MCF 10A (cell line): ENCODE measurements at regions not wholly inside any gene's neighbourhood (a gene's known extent, or its start where the extent isn't known, plus 50 kb on each side); places are given as distances from the start of the nearest gene placed in this dataset.
"Not testable (repeated sequence)": the region's sequence is repeated elsewhere in the genome, so short reads cannot be mapped to it uniquely, and the experiment has no call there.

Source experiments
- BruUV-seq: library from RNA; stranded (reverse); fragments of 400-500 nt; replicated peaks from 2 replicates; lab custom pipeline; 2021; lab: Mats Ljungman, UMichigan
- CTCF ChIA-PET: fragments of 300-600 bp; sonication (Branson Sonifier 250); formaldehyde crosslinking; extraction: SDS; loops from one replicate; lab custom pipeline; 2021; ENCODE audit warnings: antibody characterized with exemption, inconsistent platforms; lab: Yijun Ruan, JAX
- POLR2A ChIA-PET: fragments of 300-600, 350-650 bp; sonication (Branson Sonifier 250); formaldehyde crosslinking; extraction: SDS; loops from one replicate; lab custom pipeline; 2020; ENCODE audit warnings: antibody characterized with exemption, inconsistent platforms; lab: Yijun Ruan, JAX
- DNase-seq: peaks from one replicate; pipeline ENCODE4 v3.0.0-alpha.2; 2018; ENCODE audit not compliant: unreplicated experiment
- H3K27ac Mint-ChIP-seq: one replicate; pipeline ENCODE4 v1.8.0; 2022; ENCODE audit warnings: mild to moderate bottlenecking, low read depth, mixed read lengths; ENCODE audit not compliant: unreplicated experiment
- H3K27me3 Mint-ChIP-seq: one replicate; pipeline ENCODE4 v1.8.0; 2022; ENCODE audit warnings: mixed read lengths; ENCODE audit not compliant: insufficient read depth, unreplicated experiment
- H3K36me3 Mint-ChIP-seq: one replicate; pipeline ENCODE4 v1.8.0; 2022; ENCODE audit warnings: mild to moderate bottlenecking, moderate library complexity, mixed read lengths; ENCODE audit not compliant: insufficient read depth, unreplicated experiment
- H3K4me1 Mint-ChIP-seq: one replicate; pipeline ENCODE4 v1.8.0; 2022; ENCODE audit warnings: mixed read lengths; ENCODE audit not compliant: insufficient read depth, unreplicated experiment
- H3K4me3 Mint-ChIP-seq: one replicate; pipeline ENCODE4 v1.8.0; 2022; ENCODE audit warnings: mild to moderate bottlenecking, moderate library complexity, mixed read lengths; ENCODE audit not compliant: unreplicated experiment
- H3K9me3 Mint-ChIP-seq: one replicate; pipeline ENCODE4 v1.8.0; 2022; ENCODE audit warnings: mixed read lengths; ENCODE audit not compliant: unreplicated experiment
- intact Hi-C: fragments of 100-400 bp; cut with micrococcal nuclease; formaldehyde crosslinking; loops from 2 replicates; pipeline ENCODE4 v1.14.1; 2022
- TF ChIP-seq, protein P1 (sequence below): fragments of 200-600 bp; IDR thresholded peaks from one replicate; pipeline ENCODE4 v1.8.0; 2022; ENCODE audit warnings: antibody characterized with exemption, mild to moderate bottlenecking; ENCODE audit not compliant: unreplicated experiment

DNA sequence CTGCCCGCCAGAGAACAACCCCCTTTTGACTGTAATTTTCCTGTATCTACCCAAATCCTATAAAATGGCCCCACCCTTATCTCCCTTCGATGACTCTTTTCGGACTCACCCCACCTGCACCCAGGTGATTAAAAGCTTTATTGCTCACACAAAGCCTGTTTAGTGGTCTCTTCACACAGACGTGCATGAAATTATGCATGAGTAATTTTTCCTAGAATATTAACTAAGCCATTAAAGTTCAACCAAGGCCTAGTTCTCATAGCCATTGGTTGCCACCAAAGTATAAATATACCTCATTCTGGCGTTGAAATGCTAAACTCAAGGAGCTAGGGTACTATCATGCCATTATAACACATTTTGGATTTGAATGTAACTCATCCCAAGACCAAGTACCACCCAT lies 243.9 kb downstream of the ZNF608 start:
- POLR2A ChIA-PET: no interaction called here
- no peak overlapping the region for H3K4me3 Mint-ChIP-seq
- no peak for DNase-seq
- intact Hi-C loops: no loop called here
- peaks cover 4% of the 10 kb centered on the region for H3K36me3 Mint-ChIP-seq
- no peaks in the 10 kb centered on the region for H3K4me1 Mint-ChIP-seq
- no peak overlapping the region for H3K27ac Mint-ChIP-seq
- H3K27me3 Mint-ChIP-seq: no peaks in the 10 kb centered on the region
- H3K9me3 Mint-ChIP-seq: no peaks in the 10 kb centered on the region
- CTCF ChIA-PET: no interaction called here
- no TSS peak for BruUV-seq
- TF ChIP-seq, protein P1, sequence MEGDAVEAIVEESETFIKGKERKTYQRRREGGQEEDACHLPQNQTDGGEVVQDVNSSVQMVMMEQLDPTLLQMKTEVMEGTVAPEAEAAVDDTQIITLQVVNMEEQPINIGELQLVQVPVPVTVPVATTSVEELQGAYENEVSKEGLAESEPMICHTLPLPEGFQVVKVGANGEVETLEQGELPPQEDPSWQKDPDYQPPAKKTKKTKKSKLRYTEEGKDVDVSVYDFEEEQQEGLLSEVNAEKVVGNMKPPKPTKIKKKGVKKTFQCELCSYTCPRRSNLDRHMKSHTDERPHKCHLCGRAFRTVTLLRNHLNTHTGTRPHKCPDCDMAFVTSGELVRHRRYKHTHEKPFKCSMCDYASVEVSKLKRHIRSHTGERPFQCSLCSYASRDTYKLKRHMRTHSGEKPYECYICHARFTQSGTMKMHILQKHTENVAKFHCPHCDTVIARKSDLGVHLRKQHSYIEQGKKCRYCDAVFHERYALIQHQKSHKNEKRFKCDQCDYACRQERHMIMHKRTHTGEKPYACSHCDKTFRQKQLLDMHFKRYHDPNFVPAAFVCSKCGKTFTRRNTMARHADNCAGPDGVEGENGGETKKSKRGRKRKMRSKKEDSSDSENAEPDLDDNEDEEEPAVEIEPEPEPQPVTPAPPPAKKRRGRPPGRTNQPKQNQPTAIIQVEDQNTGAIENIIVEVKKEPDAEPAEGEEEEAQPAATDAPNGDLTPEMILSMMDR: no peak

DNA sequence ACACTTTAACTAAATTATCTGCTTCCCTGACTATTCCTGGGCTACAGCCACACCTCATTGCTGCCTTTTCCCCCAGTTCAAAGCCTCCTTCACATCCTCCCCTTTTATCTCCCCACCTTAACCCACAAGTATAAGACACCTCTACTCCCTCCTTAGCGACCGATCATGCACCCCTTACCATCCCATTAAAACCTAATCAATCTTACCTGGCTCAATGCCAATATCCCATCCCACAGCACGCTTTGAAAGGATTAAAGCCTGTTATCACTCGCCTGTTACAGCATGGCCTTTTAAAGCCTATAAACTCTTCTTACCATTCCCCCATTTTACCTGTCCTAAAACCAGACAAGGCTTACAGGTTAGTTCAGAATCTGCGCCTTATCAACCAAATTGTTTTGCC lies 246.6 kb downstream of the ZNF608 start:
- H3K4me1 Mint-ChIP-seq, H3K9me3 Mint-ChIP-seq, H3K27me3 Mint-ChIP-seq, POLR2A ChIA-PET, BruUV-seq, CTCF ChIA-PET, H3K36me3 Mint-ChIP-seq, H3K4me3 Mint-ChIP-seq, H3K27ac Mint-ChIP-seq, intact Hi-C loops, DNase-seq: not testable (repeated sequence)

DNA sequence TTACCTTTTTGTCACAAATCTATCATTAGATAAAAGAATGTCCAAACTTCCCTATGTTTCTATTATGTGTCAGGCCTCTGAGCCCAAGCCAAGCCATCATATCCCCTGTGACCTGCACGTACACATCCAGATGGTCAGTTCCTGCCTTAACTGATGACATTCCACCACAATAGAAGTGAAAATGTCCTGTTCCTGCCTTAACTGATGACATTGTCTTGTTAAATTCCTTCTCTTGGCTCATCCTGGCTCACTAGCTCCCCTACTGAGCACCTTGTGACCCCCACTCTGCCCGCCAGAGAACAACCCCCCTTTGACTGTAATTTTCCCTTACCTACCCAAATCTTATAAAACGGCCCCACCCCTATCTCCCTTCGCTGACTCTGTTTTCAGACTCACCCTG lies 249.5 kb downstream of the ZNF608 start:
- intact Hi-C loops, DNase-seq, H3K36me3 Mint-ChIP-seq, CTCF ChIA-PET, H3K4me1 Mint-ChIP-seq, H3K4me3 Mint-ChIP-seq, H3K9me3 Mint-ChIP-seq, BruUV-seq, H3K27me3 Mint-ChIP-seq, H3K27ac Mint-ChIP-seq: not testable (repeated sequence)
- POLR2A ChIA-PET: interaction anchor here (0.8 kb wide), 1 partner anchor 10 kb away, joined by 3 read pairs; no protein-coding TSS in a partner anchor

DNA sequence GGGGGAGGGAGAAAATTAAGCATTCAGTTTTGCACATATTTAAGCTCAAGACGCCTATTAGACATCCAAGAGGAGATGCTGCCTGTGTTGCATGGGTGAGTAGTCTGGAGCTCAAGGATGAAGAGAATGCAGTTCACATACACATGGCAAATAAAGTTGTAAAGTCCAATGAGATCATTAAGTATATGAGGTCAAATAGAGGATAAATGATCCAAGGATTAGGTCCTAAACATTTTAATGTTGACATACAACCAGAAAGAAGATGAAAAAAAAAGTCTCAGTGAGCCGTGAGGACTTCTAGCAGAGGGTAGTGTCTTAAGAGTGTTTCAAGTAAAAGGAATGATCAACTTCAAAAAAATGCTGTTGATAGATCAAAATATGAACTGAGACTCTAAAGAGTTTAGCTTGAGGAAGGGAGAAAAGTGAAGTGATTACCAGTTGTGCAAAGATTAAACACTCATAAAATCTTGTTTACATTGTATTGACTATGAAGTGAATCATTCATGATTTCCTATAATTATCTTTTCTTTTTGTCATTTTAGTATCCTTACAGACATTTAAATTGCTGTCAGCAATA lies 251.8 kb downstream of the ZNF608 start:
- no peaks in the 10 kb centered on the region for H3K4me1 Mint-ChIP-seq
- no TSS peak for BruUV-seq
- intact Hi-C loops: no loop called here
- H3K9me3 Mint-ChIP-seq: peaks cover 15% of the 10 kb centered on the region
- no peaks in the 10 kb centered on the region for H3K36me3 Mint-ChIP-seq
- ChIA-PET CTCF (interaction anchor here (0.5 to 0.6 kb wide), 3 partner anchors 21 to 1356 kb away, joined by 3 read pairs; no protein-coding TSS in a partner anchor), POLR2A (interaction anchor here (0.5 to 0.8 kb wide), 2 partner anchors 9 to 33 kb away, joined by 3 read pairs; no protein-coding TSS in a partner anchor)
- H3K27me3 Mint-ChIP-seq: no peaks in the 10 kb centered on the region
- no peak for DNase-seq
- H3K27ac Mint-ChIP-seq: no peak overlapping the region
- TF ChIP-seq, protein P1: no peak
- H3K4me3 Mint-ChIP-seq: no peak overlapping the region

DNA sequence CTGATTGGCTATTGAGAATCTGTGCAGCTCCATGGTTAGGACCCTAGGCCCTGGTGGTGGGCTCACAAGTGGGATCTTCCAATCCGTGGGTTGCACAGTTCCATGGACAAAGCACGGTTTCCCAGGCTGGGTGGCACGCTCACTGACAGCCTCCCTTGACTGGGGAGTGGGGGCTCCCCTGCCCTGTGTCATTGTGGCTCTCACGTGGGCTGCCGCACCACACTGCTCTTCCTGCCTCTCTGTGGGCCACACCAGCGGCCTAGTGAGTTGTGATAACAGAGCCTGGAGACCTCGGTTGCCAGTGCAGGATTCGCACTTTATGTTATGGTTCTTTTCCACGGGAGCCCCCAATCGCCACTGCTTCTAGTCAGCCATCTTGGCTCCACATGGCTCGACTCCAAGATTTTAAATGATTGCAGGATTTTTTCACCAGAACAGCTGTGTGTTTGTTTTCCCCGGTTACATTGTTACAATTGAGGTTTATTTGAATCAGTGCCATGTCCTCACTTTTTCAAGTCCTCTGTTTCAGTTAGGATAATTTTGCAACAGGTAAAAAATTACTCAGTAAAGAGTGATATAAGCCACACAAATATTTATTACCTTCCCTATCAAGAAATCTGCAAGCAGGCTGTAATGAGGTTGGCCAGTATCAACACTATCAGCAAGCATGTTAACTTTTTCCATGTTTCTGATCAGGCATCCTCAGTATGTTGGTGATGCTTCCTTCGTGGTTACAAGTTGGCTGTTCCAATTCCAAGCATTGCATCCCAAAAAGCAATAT lies 253.8 kb downstream of the ZNF608 start:
- intact Hi-C loops: no loop called here
- Mint-ChIP-seq H3K4me3 (no peak overlapping the region), H3K27ac (no peak overlapping the region), H3K36me3 (no peaks in the 10 kb centered on the region), H3K9me3 (peaks cover 17% of the 10 kb centered on the region), H3K27me3 (no peaks in the 10 kb centered on the region), H3K4me1 (no peaks in the 10 kb centered on the region)
- no TSS peak for BruUV-seq
- CTCF ChIA-PET: interaction anchor here (0.5 to 0.7 kb wide), 2 partner anchors 188 to 806 kb away, joined by 3 to 5 read pairs; no protein-coding TSS in a partner anchor
- POLR2A ChIA-PET: no interaction called here
- no peak for DNase-seq
- TF ChIP-seq, protein P1: no peak

DNA sequence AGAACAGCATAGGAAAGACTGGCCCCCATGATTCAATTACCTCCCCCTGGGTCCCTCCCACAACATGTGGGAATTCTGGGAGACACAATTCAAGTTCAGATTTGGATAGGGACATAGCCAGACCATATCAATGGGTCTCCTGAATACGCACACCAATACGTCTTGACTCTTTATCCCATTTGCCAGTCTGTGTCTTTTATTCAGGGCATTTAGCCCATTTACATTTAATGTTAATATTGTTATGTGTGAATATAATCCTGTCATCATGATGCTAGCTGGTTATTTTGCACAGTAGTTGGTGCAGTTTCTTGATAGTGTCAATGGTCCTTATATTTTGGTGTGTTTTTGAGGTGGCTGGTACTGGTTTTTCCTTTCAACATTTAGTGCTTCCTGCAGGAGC lies 256.1 kb downstream of the ZNF608 start:
- H3K4me1 Mint-ChIP-seq, H3K27ac Mint-ChIP-seq, H3K4me3 Mint-ChIP-seq, intact Hi-C loops, H3K36me3 Mint-ChIP-seq, DNase-seq, H3K27me3 Mint-ChIP-seq, BruUV-seq: not testable (repeated sequence)
- POLR2A ChIA-PET: interaction anchor here (0.6 kb wide), 1 partner anchor 55 kb away, joined by 3 read pairs; no protein-coding TSS in a partner anchor
- CTCF ChIA-PET: interaction anchor here (0.8 kb wide), 1 partner anchor 13 kb away, joined by 3 read pairs; no protein-coding TSS in a partner anchor
- H3K9me3 Mint-ChIP-seq: peaks cover 17% of the 10 kb centered on the region
